AG04450 (cell line): ENCODE measurements at regions not wholly inside any gene's neighbourhood (a gene's known extent, or its start where the extent isn't known, plus 50 kb on each side); places are given as distances from the start of the nearest gene placed in this dataset.
A peak's percentile ranks its signal among the peaks of the same experiment; 100 is the strongest.

Experiments
- CTCF ChIA-PET: fragments of 300-600, 350-600 bp; formaldehyde crosslinking; extraction: SDS; loops from one replicate; lab custom pipeline; 2022; ENCODE audit warnings: antibody characterized with exemption, inconsistent platforms; lab: Charles Lee
- POLR2A ChIA-PET: fragments of 350-600 bp; formaldehyde crosslinking; extraction: SDS; loops from one replicate; lab custom pipeline; 2021; ENCODE audit warnings: antibody characterized with exemption, inconsistent platforms; lab: Yijun Ruan, JAX
- DNase-seq: peaks from one replicate; pipeline ENCODE4 v3.0.0-alpha.2; 2011; ENCODE audit warnings: low read depth, low spot score
- H3K27ac ChIP-seq: one replicate; pipeline ENCODE4 v1.5.1; 2012; ENCODE audit warnings: low read depth, low read length, control low read depth
- H3K27me3 ChIP-seq: one replicate; pipeline ENCODE4 v1.6.0; 2012; ENCODE audit warnings: low read length; ENCODE audit not compliant: control insufficient read depth, insufficient read depth
- H3K4me3 ChIP-seq: 2 replicates; pipeline ENCODE4 v1.5.1; 2011; ENCODE audit warnings: mild to moderate bottlenecking, low read depth, low read length, control low read depth
- H3K9me3 ChIP-seq: 2 replicates; pipeline ENCODE4 v1.5.1; 2012; ENCODE audit warnings: low read length; ENCODE audit not compliant: control insufficient read depth, insufficient read depth
- CTCF ChIP-seq: IDR thresholded peaks from 2 replicates; pipeline ENCODE4 v1.5.1; 2011; ENCODE audit warnings: low read depth, low read length, control low read depth, inconsistent platforms

DNA sequence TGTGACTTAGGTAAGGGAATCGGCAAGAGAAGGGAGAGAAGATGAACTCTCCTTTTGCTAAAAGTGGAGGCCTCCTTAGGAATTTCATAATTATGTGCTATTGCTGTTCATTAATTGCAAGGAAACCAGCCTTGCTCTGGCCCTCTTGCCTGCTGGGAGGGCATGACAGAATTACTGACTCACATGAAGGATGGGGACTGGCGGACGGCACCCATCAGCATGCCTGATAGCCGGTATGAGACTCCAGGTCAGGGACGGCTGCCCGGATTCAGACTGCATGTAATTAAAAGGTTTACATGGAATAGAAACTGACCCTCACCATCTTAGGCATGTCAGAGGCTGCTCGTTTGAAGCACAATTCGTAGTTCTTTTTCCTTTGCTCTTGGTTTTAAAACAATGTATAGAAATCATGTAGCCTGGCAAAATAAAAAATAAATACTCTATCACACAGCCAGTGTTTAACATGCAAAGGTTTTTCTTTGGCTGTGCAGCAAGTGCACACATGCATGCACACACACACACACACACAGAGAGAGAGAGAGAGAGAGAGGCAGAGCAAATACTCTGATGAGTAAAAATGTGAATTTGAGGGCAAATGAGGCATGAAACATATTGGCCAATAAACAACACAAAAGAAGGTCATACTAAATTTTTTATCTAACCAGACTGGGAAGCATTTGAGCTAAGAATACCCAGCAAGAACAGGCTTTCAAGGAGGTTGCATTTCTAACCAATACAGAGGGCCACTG, 82.7 kb downstream of the FOXB1 start:
- no peak for DNase-seq
- no peak overlapping the region for H3K4me3 ChIP-seq
- ChIA-PET POLR2A (no interaction called here), CTCF (interaction anchor here (0.9 kb wide), 1 partner anchor 8 kb away, joined by 4 read pairs; no protein-coding TSS in a partner anchor)
- no peak for TF ChIP-seq CTCF
- H3K9me3 ChIP-seq: no peaks in the 10 kb centered on the region
- no peak overlapping the region for H3K27ac ChIP-seq
- H3K27me3 ChIP-seq: peaks cover 7% of the 10 kb centered on the region

- DNase-seq: no peak
- peaks cover 7% of the 10 kb centered on the region for H3K27me3 ChIP-seq
- TF ChIP-seq CTCF: no peak
- no peak overlapping the region for H3K4me3 ChIP-seq
- H3K27ac ChIP-seq: no peak overlapping the region
- no peaks in the 10 kb centered on the region for H3K9me3 ChIP-seq
- ChIA-PET CTCF (interaction anchor here (0.9 kb wide), 1 partner anchor 8 kb away, joined by 4 read pairs; no protein-coding TSS in a partner anchor), POLR2A (no interaction called here)
These were observed 83.5 kb downstream of the FOXB1 start for GRCh38 chr15:60087561-60087960.

GRCh38 chr15:60090747-60091146, 86.6 kb downstream of the FOXB1 start:
- no peak for DNase-seq
- Histone ChIP-seq H3K9me3 (no peaks in the 10 kb centered on the region), H3K4me3 (no peak overlapping the region), H3K27me3 (peaks cover 3% of the 10 kb centered on the region), H3K27ac (no peak overlapping the region)
- CTCF ChIA-PET: no interaction called here
- POLR2A ChIA-PET: no interaction called here
- TF ChIP-seq CTCF: no peak

GRCh38 chr15:60091157-60091556, 87.0 kb downstream of the FOXB1 start:
- no peak for TF ChIP-seq CTCF
- Histone ChIP-seq H3K27ac (no peak overlapping the region), H3K4me3 (no peak overlapping the region), H3K27me3 (peaks cover 3% of the 10 kb centered on the region), H3K9me3 (no peaks in the 10 kb centered on the region)
- CTCF ChIA-PET: no interaction called here
- DNase-seq: peak; percentile 34
- POLR2A ChIA-PET: no interaction called here

DNA sequence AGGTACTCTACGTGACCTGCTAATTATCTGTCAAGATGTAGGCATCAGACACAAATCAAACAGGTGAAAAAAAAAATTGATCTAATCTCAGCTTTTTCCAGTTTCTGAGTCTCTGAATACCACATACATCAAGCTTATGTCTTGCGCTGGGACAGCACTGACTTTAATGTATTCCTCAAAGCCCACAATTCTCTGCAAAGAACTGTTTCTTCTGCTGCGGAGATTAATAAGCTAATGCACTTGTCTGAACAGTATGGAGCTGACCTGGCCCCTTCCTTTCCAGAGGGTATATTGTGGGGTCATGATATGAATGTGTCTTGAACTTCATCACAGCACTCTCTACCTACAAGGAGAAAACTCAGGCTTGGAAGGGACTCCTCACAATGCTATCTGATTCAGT, 87.8 kb downstream of the FOXB1 start:
- Histone ChIP-seq H3K27me3 (peaks cover 3% of the 10 kb centered on the region), H3K27ac (no peak overlapping the region), H3K9me3 (no peaks in the 10 kb centered on the region), H3K4me3 (no peak overlapping the region)
- CTCF ChIA-PET: no interaction called here
- no peak for DNase-seq
- TF ChIP-seq CTCF: no peak
- POLR2A ChIA-PET: no interaction called here
